C4-2B (cell line): ENCODE measurements at regions not wholly inside any gene's neighbourhood (a gene's known extent, or its start where the extent isn't known, plus 50 kb on each side); places are given as distances from the start of the nearest gene placed in this dataset.

Experiments
- CTCF ChIP-seq: fragments of 450-650 bp; conservative IDR thresholded peaks from 2 replicates; pipeline ENCODE4 v1.5.1; 2017; ENCODE audit warnings: mild to moderate bottlenecking
- ZFX ChIP-seq: fragments of 450-650 bp; IDR thresholded peaks from 2 replicates; pipeline ENCODE4 v1.6.1; 2017

GRCh38 chr7:19262826-19263225, 117.6 kb upstream of the FERD3L start:
- TF ChIP-seq CTCF: peak; percentile 14
- TF ChIP-seq ZFX: no peak
